ENCODE measurements at regions not wholly inside any gene's neighbourhood (a gene's known extent, or its start where the extent isn't known, plus 50 kb on each side); places are given as distances from the start of the nearest gene placed in this dataset.

- Histone ChIP-seq H3K4me2 (ENCODE audit: insufficient read depth, low read length) (no peak overlapping the region), H3K9me1 (replicated peaks; ENCODE audit: control insufficient read depth, extremely low read depth, insufficient read depth, low read length) (no peaks in the 10 kb centered on the region), H3K4me3 (replicated peaks in 1 of 3; ENCODE audit: insufficient read depth in 1 of 3, low read depth in 1 of 3, low read length in 3 of 3) (no peak overlapping the region), H3K27ac (ENCODE audit: insufficient read depth, low read depth, low read length) (no peak overlapping the region), H3K36me3 (ENCODE audit: control insufficient read depth in 2 of 2, extremely low read depth in 1 of 2, insufficient read depth in 2 of 2, low read length in 2 of 2) (no peaks in the 10 kb centered on the region), H3K9me3 (replicated peaks; ENCODE audit: control insufficient read depth, insufficient read depth, low read length) (no peaks in the 10 kb centered on the region), H3K4me1 (ENCODE audit: control insufficient read depth, extremely low read depth, insufficient read depth, low read length) (no peaks in the 10 kb centered on the region), H4K20me1 (replicated peaks; ENCODE audit: control insufficient read depth, extremely low read depth, insufficient read depth, low read length) (no peaks in the 10 kb centered on the region), H3K27me3 (ENCODE audit: control insufficient read depth in 2 of 2, insufficient read depth in 2 of 2, low read length in 2 of 2) (no peaks in the 10 kb centered on the region), H3K9ac (replicated peaks; ENCODE audit: extremely low read depth, insufficient read depth, low read length) (no peak overlapping the region), H3K79me2 (ENCODE audit: control insufficient read depth, insufficient read depth, low read length) (no peaks in the 10 kb centered on the region), H2AFZ (ENCODE audit: low read depth, low read length) (no peak overlapping the region)
- BruUV-seq (replicated peaks) = no TSS peak
- intact Hi-C loops (cut with micrococcal nuclease) (no loop called here), dilution Hi-C loops (cut with MboI; ENCODE audit: extremely low pct_ligation_motif_present, low sequenced_read_pairs) (no loop called here)
- FAIRE-seq (no peak), DNase-seq (ENCODE audit: low read depth, low spot score) (no peak)
- ChIA-PET CTCF (no interaction called here), POLR2A (no interaction called here)
- TF ChIP-seq MYC (IDR thresholded peaks at IDR 0.05; ENCODE audit: low read depth, low read length) (no peak), CTCF (IDR thresholded peaks at IDR 0.05; ENCODE audit: extremely low read depth in 1 of 2, insufficient read depth in 1 of 2, low read depth in 1 of 2, low read length in 2 of 2) (no peak), MAX (IDR thresholded peaks at IDR 0.05; ENCODE audit: insufficient read depth, insufficient read length) (no peak), GATA2 (IDR thresholded peaks at IDR 0.05; ENCODE audit: insufficient read depth, insufficient read length, low read depth, low read length) (no peak), FOS (IDR thresholded peaks at IDR 0.05; ENCODE audit: borderline replicate concordance, insufficient read depth, low read length) (no peak), POLR2A (IDR thresholded peaks at IDR 0.05; ENCODE audit: low read depth, low read length) (no peak), EZH2 (IDR thresholded peaks at IDR 0.05; ENCODE audit: borderline replicate concordance, low read depth, low read length, severe bottlenecking) (no peak), POLR2AphosphoS5 (IDR thresholded peaks at IDR 0.05; ENCODE audit: insufficient read depth, low read depth, low read length) (no peak), JUN (IDR thresholded peaks at IDR 0.05; ENCODE audit: borderline replicate concordance, insufficient read depth, insufficient read length, low read depth) (no peak)
These were observed 98.0 kb upstream of the PCDH18 start for GRCh38 chr4:137630252-137630651.

Data from endothelial cell of umbilical vein (primary cell).